Endothelial cell of umbilical vein (primary cell): ENCODE measurements at regions not wholly inside any gene's neighbourhood (a gene's known extent, or its start where the extent isn't known, plus 50 kb on each side); places are given as distances from the start of the nearest gene placed in this dataset.

Experiments
- BruUV-seq: library from RNA; stranded (reverse); fragments of 400-500 nt; replicated peaks from 2 replicates; lab custom pipeline; 2021; lab: Mats Ljungman, UMichigan
- CTCF ChIA-PET: fragments of 300-600, 350-600 bp; sonication (Branson Sonifier 250); formaldehyde crosslinking; loops from one replicate; lab custom pipeline; 2021; ENCODE audit warnings: antibody characterized with exemption, inconsistent platforms; lab: Charles Lee
- POLR2A ChIA-PET: fragments of 300-600, 350-600 bp; sonication (Branson Sonifier 250); formaldehyde crosslinking; loops from one replicate; lab custom pipeline; 2021; ENCODE audit warnings: antibody characterized with exemption, inconsistent platforms; lab: Charles Lee
- DNase-seq: peaks from one replicate; pipeline ENCODE4 v3.0.0-alpha.2; 2011; ENCODE audit warnings: low read depth, low spot score
- FAIRE-seq: peaks from 2 replicates; lab custom pipeline; 2011; peaks lifted over from hg19 to GRCh38; lab: Jason Lieb, UNC
- H2AFZ ChIP-seq: 2 replicates; pipeline ENCODE4 v1.6.0; 2012; ENCODE audit warnings: low read depth, low read length, control low read depth, inconsistent platforms
- H3K27ac ChIP-seq: 2 replicates; pipeline ENCODE4 v1.5.1; 2011; ENCODE audit warnings: low read depth, mild to moderate bottlenecking, control low read depth, low read length, moderate library complexity; ENCODE audit not compliant: insufficient read depth
- H3K27me3 ChIP-seq, 2 experiments: 2 replicates each; pipeline versions ENCODE4 v1.6.0 to v1.6.1; 2011; ENCODE audit warnings: low read length in 2 of 2, mixed read lengths in 1 of 2; ENCODE audit not compliant: control insufficient read depth in 2 of 2, insufficient read depth in 2 of 2
- H3K36me3 ChIP-seq, 2 experiments: 2 replicates in 1 of 2; 3 replicates in 1 of 2; pipeline ENCODE4 v1.5.1; 2011; ENCODE audit warnings: low read length in 2 of 2, mild to moderate bottlenecking in 1 of 2, moderate library complexity in 1 of 2; ENCODE audit not compliant: control insufficient read depth in 2 of 2, insufficient read depth in 2 of 2; ENCODE audit errors: extremely low read depth in 1 of 2
- H3K4me1 ChIP-seq: 3 replicates; pipeline ENCODE4 v1.5.1; 2011; ENCODE audit warnings: mild to moderate bottlenecking, low read length; ENCODE audit not compliant: control insufficient read depth, insufficient read depth; ENCODE audit errors: extremely low read depth
- H3K4me2 ChIP-seq: 2 replicates; pipeline ENCODE4 v1.6.1; 2011; ENCODE audit warnings: low read length, control low read depth, mixed read lengths; ENCODE audit not compliant: insufficient read depth
- H3K4me3 ChIP-seq, 3 experiments: fragments of 200-600 bp in 1 of 3; sonication (generic), shearing (Covaris generic) in 1 of 3; replicated peaks in 1 of 3; 2 replicates each; pipeline ENCODE4 v1.5.1; 2011 to 2016; ENCODE audit warnings: control low read depth in 3 of 3, low read length in 3 of 3, mild to moderate bottlenecking in 2 of 3, inconsistent platforms in 1 of 3, low read depth in 1 of 3, moderate library complexity in 1 of 3; ENCODE audit not compliant: insufficient read depth in 1 of 3
- H3K79me2 ChIP-seq: 2 replicates; pipeline ENCODE4 v1.6.0; 2012; ENCODE audit warnings: low read length, inconsistent platforms; ENCODE audit not compliant: control insufficient read depth, insufficient read depth
- H3K9ac ChIP-seq: replicated peaks from 2 replicates; pipeline ENCODE3; 2011; ENCODE audit warnings: low read length, control low read depth; ENCODE audit not compliant: insufficient read depth; ENCODE audit errors: extremely low read depth
- H3K9me1 ChIP-seq: replicated peaks from 3 replicates; pipeline ENCODE4 v1.6.0; 2011; ENCODE audit warnings: mild to moderate bottlenecking, low read length; ENCODE audit not compliant: control insufficient read depth, insufficient read depth; ENCODE audit errors: extremely low read depth
- H3K9me3 ChIP-seq: replicated peaks from 2 replicates; pipeline ENCODE4 v1.5.1; 2012; ENCODE audit warnings: low read length, inconsistent platforms; ENCODE audit not compliant: control insufficient read depth, insufficient read depth
- H4K20me1 ChIP-seq: replicated peaks from 2 replicates; pipeline ENCODE3; 2011; ENCODE audit warnings: mild to moderate bottlenecking, low read length; ENCODE audit not compliant: control insufficient read depth, insufficient read depth; ENCODE audit errors: extremely low read depth
- EZH2 ChIP-seq: IDR thresholded peaks from 2 replicates; pipeline ENCODE4 v1.6.1; 2012; ENCODE audit warnings: borderline replicate concordance, low read depth, mild to moderate bottlenecking, moderate library complexity, low read length, inconsistent platforms; ENCODE audit not compliant: severe bottlenecking
- FOS ChIP-seq: IDR thresholded peaks from 2 replicates; pipeline ENCODE4 v1.6.1; 2011; ENCODE audit warnings: mild to moderate bottlenecking, low read length, moderate library complexity, borderline replicate concordance; ENCODE audit not compliant: insufficient read depth
- GATA2 ChIP-seq: IDR thresholded peaks from 2 replicates; pipeline ENCODE4 v1.7.0; 2011; ENCODE audit warnings: low read depth, mild to moderate bottlenecking, moderate library complexity, mixed read lengths, low read length; ENCODE audit not compliant: insufficient read length, insufficient read depth
- JUN ChIP-seq: IDR thresholded peaks from 2 replicates; pipeline ENCODE4 v1.6.1; 2011; ENCODE audit warnings: borderline replicate concordance, low read depth; ENCODE audit not compliant: insufficient read length, insufficient read depth
- MAX ChIP-seq: IDR thresholded peaks from 2 replicates; pipeline ENCODE4 v1.6.1; 2011; ENCODE audit not compliant: insufficient read depth, insufficient read length
- MYC ChIP-seq: IDR thresholded peaks from one replicate; pipeline ENCODE4 v1.6.1; 2011; ENCODE audit warnings: mild to moderate bottlenecking, low read depth, low read length
- POLR2A ChIP-seq: IDR thresholded peaks from 2 replicates; pipeline ENCODE4 v1.6.1; 2012; ENCODE audit warnings: low read depth, mild to moderate bottlenecking, control low read depth, low read length
- POLR2AphosphoS5 ChIP-seq: IDR thresholded peaks from 2 replicates; pipeline ENCODE4 v1.6.1; 2012; ENCODE audit warnings: low read depth, mild to moderate bottlenecking, control low read depth, low read length, moderate library complexity; ENCODE audit not compliant: insufficient read depth
- dilution Hi-C: fragments of 300-500 bp; cut with MboI; formaldehyde crosslinking; loops from one replicate; pipeline ENCODE4 v1.15.0; 2019; ENCODE audit warnings: low sequenced_read_pairs; ENCODE audit not compliant: extremely low pct_ligation_motif_present
- intact Hi-C: fragments of 100-400 bp; cut with micrococcal nuclease; formaldehyde crosslinking; loops from one replicate; pipeline ENCODE4 v1.10.0; 2022
- TF ChIP-seq, protein P1 (sequence below), 2 donors: IDR thresholded peaks; 1 replicate in 1 of 2; 2 replicates in 1 of 2; pipeline ENCODE4 v1.5.1; 2011; ENCODE audit warnings: low read length in 2 of 2, mild to moderate bottlenecking in 2 of 2, moderate library complexity in 2 of 2, control low read depth in 1 of 2, inconsistent platforms in 1 of 2, low read depth in 1 of 2; ENCODE audit not compliant: insufficient read depth in 1 of 2; ENCODE audit errors: extremely low read depth in 1 of 2

- CTCF ChIA-PET = no interaction called here
- Histone ChIP-seq H3K9me3 (peaks cover 3% of the 10 kb centered on the region), H3K9me1 (no peaks in the 10 kb centered on the region), H2AFZ (no peak overlapping the region), H3K27ac (no peak overlapping the region), H3K27me3 (no peaks in the 10 kb centered on the region), H3K36me3 (no peaks in the 10 kb centered on the region), H3K4me3 (no peak overlapping the region), H3K4me1 (no peaks in the 10 kb centered on the region), H3K9ac (no peak overlapping the region), H3K79me2 (no peaks in the 10 kb centered on the region), H3K4me2 (no peak overlapping the region), H4K20me1 (no peaks in the 10 kb centered on the region)
- POLR2A ChIA-PET = interaction anchor here (0.6 kb wide), 1 partner anchor 31 kb away, joined by 3 read pairs; no protein-coding TSS in a partner anchor
- intact Hi-C loops (no loop called here), dilution Hi-C loops (no loop called here)
- FAIRE-seq (no peak), DNase-seq (no peak)
- TF ChIP-seq GATA2 (peak; percentile 39), FOS (peak; percentile 62), MAX (no peak), JUN (no peak), POLR2A (no peak), EZH2 (no peak), POLR2AphosphoS5 (no peak), MYC (no peak)
- TF ChIP-seq, protein P1, sequence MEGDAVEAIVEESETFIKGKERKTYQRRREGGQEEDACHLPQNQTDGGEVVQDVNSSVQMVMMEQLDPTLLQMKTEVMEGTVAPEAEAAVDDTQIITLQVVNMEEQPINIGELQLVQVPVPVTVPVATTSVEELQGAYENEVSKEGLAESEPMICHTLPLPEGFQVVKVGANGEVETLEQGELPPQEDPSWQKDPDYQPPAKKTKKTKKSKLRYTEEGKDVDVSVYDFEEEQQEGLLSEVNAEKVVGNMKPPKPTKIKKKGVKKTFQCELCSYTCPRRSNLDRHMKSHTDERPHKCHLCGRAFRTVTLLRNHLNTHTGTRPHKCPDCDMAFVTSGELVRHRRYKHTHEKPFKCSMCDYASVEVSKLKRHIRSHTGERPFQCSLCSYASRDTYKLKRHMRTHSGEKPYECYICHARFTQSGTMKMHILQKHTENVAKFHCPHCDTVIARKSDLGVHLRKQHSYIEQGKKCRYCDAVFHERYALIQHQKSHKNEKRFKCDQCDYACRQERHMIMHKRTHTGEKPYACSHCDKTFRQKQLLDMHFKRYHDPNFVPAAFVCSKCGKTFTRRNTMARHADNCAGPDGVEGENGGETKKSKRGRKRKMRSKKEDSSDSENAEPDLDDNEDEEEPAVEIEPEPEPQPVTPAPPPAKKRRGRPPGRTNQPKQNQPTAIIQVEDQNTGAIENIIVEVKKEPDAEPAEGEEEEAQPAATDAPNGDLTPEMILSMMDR (IDR thresholded peaks at IDR 0.05; ENCODE audit: extremely low read depth in 1 of 2, insufficient read depth in 1 of 2, low read depth in 1 of 2, low read length in 2 of 2) = no peak
- no TSS peak for BruUV-seq
Observed at GRCh38 chr5:110916381-110917049, 155.0 kb upstream of the TSLP start.
